ENCODE measurements at regions not wholly inside any gene's neighbourhood (a gene's known extent, or its start where the extent isn't known, plus 50 kb on each side); places are given as distances from the start of the nearest gene placed in this dataset.

DNA sequence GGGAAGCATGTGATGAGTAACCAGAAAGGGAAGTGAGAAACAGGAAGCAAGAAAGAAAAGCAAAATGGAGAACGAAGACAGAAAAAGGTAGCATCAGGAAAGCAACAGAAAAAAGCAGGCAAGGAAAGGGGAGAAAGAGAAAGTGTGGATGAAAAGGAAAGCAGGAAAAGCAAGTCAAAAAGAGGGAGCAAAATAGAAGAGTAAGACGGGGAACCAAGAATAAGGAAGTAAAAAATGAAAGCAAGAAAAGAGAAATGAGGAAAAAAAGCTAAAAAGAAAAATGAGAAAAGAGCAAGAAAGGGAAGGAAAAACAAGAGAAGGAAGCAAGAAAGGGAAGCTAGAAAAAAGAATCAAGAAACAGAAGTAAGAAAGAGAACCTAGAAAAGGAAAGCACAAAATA is 242.3 kb upstream of the NCKAP5 start:
- Histone ChIP-seq H3K4me1 (replicated peaks in 1 of 2; ENCODE audit: control insufficient read depth in 2 of 2, insufficient read depth in 2 of 2, low read length in 2 of 2) (no peaks in the 10 kb centered on the region), H2AFZ (ENCODE audit: low read depth, low read length) (no peak overlapping the region), H3K4me2 (ENCODE audit: insufficient read depth, low read length) (no peak overlapping the region), H3K9me3 (replicated peaks; ENCODE audit: control insufficient read depth, insufficient read depth, low read depth, low read length) (no peaks in the 10 kb centered on the region), H3K27ac (ENCODE audit: extremely low read depth, low read depth, low read length) (no peak overlapping the region), H3K79me2 (ENCODE audit: control insufficient read depth, insufficient read depth, low read length) (no peaks in the 10 kb centered on the region), H3K27me3 (ENCODE audit: control insufficient read depth in 2 of 2, insufficient read depth in 2 of 2, low read length in 2 of 2) (no peaks in the 10 kb centered on the region), H3K4me3 (no peak overlapping the region), H3K9ac (ENCODE audit: insufficient read depth in 1 of 2, low read depth in 2 of 2, low read length in 2 of 2) (no peak overlapping the region), H3K36me3 (ENCODE audit: control insufficient read depth, insufficient read depth, low read length) (no peaks in the 10 kb centered on the region), H4K20me1 (replicated peaks; ENCODE audit: control insufficient read depth, insufficient read depth, low read length) (no peaks in the 10 kb centered on the region), H3K9me1 (ENCODE audit: control insufficient read depth, insufficient read depth, low read length) (no peaks in the 10 kb centered on the region)
- intact Hi-C loops (cut with micrococcal nuclease) (no loop called here), in situ Hi-C loops (cut with MboI) (no loop called here)
- ATAC-seq (no peak), FAIRE-seq (no peak), DNase-seq (ENCODE audit: extremely low read depth in 1 of 4, low spot score in 3 of 4) (no peak)
- POLR2A ChIA-PET, result no interaction called here
- CTCF ChIA-PET (ENCODE audit: low intra/inter-chr PET ratio), result no interaction called here
- WGBS (ENCODE audit: insufficient coverage, low coverage, missing lambda C conversion rate), result 0% methylated on average over 2 of the region's 2 CpGs
- BruUV-seq (replicated peaks), result no TSS peak
- TF ChIP-seq NFATC3 (IDR thresholded peaks at IDR 0.05), result no peak
- no peak for TF ChIP-seq LARP7 (IDR thresholded peaks at IDR 0.05)
- TF ChIP-seq EGR1 (conservative IDR thresholded peaks at IDR 0.05), result no peak
- TF ChIP-seq, protein P1, sequence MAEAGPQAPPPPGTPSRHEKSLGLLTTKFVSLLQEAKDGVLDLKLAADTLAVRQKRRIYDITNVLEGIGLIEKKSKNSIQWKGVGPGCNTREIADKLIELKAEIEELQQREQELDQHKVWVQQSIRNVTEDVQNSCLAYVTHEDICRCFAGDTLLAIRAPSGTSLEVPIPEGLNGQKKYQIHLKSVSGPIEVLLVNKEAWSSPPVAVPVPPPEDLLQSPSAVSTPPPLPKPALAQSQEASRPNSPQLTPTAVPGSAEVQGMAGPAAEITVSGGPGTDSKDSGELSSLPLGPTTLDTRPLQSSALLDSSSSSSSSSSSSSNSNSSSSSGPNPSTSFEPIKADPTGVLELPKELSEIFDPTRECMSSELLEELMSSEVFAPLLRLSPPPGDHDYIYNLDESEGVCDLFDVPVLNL (CRISPR knock-in tag; IDR thresholded peaks at IDR 0.05; ENCODE audit: low read depth), result no peak
- no peak for TF ChIP-seq DDX20 (tag; IDR thresholded peaks at IDR 0.05; ENCODE audit: low read depth)
- TF ChIP-seq U2AF2 (optimal IDR thresholded peaks at IDR 0.05; ENCODE audit: low read depth, low read length), result no peak
- TF ChIP-seq, protein P2, sequence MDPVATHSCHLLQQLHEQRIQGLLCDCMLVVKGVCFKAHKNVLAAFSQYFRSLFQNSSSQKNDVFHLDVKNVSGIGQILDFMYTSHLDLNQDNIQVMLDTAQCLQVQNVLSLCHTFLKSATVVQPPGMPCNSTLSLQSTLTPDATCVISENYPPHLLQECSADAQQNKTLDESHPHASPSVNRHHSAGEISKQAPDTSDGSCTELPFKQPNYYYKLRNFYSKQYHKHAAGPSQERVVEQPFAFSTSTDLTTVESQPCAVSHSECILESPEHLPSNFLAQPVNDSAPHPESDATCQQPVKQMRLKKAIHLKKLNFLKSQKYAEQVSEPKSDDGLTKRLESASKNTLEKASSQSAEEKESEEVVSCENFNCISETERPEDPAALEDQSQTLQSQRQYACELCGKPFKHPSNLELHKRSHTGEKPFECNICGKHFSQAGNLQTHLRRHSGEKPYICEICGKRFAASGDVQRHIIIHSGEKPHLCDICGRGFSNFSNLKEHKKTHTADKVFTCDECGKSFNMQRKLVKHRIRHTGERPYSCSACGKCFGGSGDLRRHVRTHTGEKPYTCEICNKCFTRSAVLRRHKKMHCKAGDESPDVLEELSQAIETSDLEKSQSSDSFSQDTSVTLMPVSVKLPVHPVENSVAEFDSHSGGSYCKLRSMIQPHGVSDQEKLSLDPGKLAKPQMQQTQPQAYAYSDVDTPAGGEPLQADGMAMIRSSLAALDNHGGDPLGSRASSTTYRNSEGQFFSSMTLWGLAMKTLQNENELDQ (CRISPR knock-in tag; IDR thresholded peaks at IDR 0.05; ENCODE audit: borderline replicate concordance), result no peak
- no peak for TF ChIP-seq MTA3 (IDR thresholded peaks at IDR 0.05; ENCODE audit: borderline replicate concordance)
- TF ChIP-seq U2AF1 (optimal IDR thresholded peaks at IDR 0.05; ENCODE audit: low read depth, low read length), result no peak
- no peak for TF ChIP-seq MAFF (IDR thresholded peaks at IDR 0.05; ENCODE audit: low read length)
- TF ChIP-seq NFE2 (IDR thresholded peaks at IDR 0.05; ENCODE audit: low read depth), result no peak
- no peak for TF ChIP-seq CCAR2 (IDR thresholded peaks at IDR 0.05; ENCODE audit: low read depth, low read length)
- TF ChIP-seq, protein P3, sequence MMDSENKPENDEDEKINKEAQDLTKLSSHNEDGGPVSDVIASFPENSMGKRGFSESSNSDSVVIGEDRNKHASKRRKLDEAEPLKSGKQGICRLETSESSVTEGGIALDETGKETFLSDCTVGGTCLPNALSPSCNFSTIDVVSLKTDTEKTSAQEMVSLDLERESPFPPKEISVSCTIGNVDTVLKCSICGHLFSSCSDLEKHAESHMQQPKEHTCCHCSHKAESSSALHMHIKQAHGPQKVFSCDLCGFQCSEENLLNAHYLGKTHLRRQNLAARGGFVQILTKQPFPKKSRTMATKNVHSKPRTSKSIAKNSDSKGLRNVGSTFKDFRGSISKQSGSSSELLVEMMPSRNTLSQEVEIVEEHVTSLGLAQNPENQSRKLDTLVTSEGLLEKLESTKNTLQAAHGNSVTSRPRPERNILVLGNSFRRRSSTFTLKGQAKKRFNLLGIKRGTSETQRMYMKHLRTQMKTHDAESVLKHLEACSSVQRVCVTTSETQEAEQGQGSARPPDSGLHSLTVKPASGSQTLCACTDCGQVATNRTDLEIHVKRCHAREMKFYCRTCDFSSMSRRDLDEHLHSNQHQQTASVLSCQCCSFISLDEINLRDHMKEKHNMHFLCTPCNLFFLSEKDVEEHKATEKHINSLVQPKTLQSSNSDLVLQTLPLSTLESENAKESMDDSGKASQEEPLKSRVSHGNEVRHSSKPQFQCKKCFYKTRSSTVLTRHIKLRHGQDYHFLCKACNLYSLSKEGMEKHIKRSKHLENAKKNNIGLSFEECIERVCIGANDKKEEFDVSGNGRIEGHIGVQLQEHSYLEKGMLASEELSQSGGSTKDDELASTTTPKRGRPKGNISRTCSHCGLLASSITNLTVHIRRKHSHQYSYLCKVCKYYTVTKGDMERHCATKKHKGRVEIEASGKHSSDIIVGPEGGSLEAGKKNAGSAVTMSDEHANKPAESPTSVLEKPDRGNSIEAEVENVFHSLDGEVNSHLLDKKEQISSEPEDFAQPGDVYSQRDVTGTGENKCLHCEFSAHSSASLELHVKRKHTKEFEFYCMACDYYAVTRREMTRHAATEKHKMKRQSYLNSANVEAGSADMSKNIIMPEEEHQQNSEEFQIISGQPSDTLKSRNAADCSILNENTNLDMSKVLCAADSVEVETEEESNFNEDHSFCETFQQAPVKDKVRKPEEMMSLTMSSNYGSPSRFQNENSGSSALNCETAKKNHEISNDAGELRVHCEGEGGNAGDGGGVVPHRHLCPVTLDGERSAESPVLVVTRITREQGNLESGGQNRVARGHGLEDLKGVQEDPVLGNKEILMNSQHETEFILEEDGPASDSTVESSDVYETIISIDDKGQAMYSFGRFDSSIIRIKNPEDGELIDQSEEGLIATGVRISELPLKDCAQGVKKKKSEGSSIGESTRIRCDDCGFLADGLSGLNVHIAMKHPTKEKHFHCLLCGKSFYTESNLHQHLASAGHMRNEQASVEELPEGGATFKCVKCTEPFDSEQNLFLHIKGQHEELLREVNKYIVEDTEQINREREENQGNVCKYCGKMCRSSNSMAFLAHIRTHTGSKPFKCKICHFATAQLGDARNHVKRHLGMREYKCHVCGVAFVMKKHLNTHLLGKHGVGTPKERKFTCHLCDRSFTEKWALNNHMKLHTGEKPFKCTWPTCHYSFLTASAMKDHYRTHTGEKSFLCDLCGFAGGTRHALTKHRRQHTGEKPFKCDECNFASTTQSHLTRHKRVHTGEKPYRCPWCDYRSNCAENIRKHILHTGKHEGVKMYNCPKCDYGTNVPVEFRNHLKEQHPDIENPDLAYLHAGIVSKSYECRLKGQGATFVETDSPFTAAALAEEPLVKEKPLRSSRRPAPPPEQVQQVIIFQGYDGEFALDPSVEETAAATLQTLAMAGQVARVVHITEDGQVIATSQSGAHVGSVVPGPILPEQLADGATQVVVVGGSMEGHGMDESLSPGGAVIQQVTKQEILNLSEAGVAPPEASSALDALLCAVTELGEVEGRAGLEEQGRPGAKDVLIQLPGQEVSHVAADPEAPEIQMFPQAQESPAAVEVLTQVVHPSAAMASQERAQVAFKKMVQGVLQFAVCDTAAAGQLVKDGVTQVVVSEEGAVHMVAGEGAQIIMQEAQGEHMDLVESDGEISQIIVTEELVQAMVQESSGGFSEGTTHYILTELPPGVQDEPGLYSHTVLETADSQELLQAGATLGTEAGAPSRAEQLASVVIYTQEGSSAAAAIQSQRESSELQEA (IDR thresholded peaks at IDR 0.05; ENCODE audit: low read depth), result no peak
- TF ChIP-seq SLC30A9 (CRISPR knock-in tag; IDR thresholded peaks at IDR 0.05), result no peak
